Endodermal cell (in vitro differentiated cells): ENCODE measurements at regions not wholly inside any gene's neighbourhood (a gene's known extent, or its start where the extent isn't known, plus 50 kb on each side); places are given as distances from the start of the nearest gene placed in this dataset.

ENCODE experiments used
- DNase-seq: peaks from one replicate; pipeline ENCODE4 v3.0.0-alpha.2; 2017
- H3K27ac ChIP-seq: 2 replicates; pipeline ENCODE4 v1.5.1; 2013; ENCODE audit warnings: mild to moderate bottlenecking, low read depth, low read length, moderate library complexity
- H3K27me3 ChIP-seq: 2 replicates; pipeline ENCODE4 v1.6.1; 2013; ENCODE audit warnings: mild to moderate bottlenecking, low read length, moderate library complexity; ENCODE audit not compliant: insufficient read depth, control insufficient read depth, poor library complexity, severe bottlenecking
- H3K36me3 ChIP-seq: 2 replicates; pipeline ENCODE4 v1.7.0; 2013; ENCODE audit warnings: mild to moderate bottlenecking, low read length, moderate library complexity; ENCODE audit not compliant: control insufficient read depth, insufficient read depth
- H3K4me1 ChIP-seq: one replicate; pipeline ENCODE4 v1.7.0; 2013; ENCODE audit warnings: low read length; ENCODE audit not compliant: control insufficient read depth, insufficient read depth
- H3K4me3 ChIP-seq: 2 replicates; pipeline ENCODE4 v1.5.1; 2013; ENCODE audit warnings: mild to moderate bottlenecking, low read length, moderate library complexity
- H3K9ac ChIP-seq: 2 replicates; pipeline ENCODE4 v1.6.1; 2013; ENCODE audit warnings: mild to moderate bottlenecking, low read length, moderate library complexity; ENCODE audit not compliant: poor library complexity, severe bottlenecking; ENCODE audit errors: extremely low read depth
- H3K9me3 ChIP-seq: 2 replicates; pipeline ENCODE4 v1.6.1; 2013; ENCODE audit warnings: mild to moderate bottlenecking, low read length, moderate library complexity; ENCODE audit not compliant: control insufficient read depth
- H3K27ac Mint-ChIP-seq: 2 replicates; pipeline ENCODE4 v1.8.0; 2020; ENCODE audit warnings: mixed read lengths
- H3K27me3 Mint-ChIP-seq: 2 replicates; pipeline ENCODE4 v1.8.0; 2021; ENCODE audit warnings: mild to moderate bottlenecking, mixed read lengths; ENCODE audit not compliant: insufficient read depth
- H3K36me3 Mint-ChIP-seq: 2 replicates; pipeline ENCODE4 v1.8.0; 2020; ENCODE audit warnings: low read depth, mixed read lengths
- H3K4me1 Mint-ChIP-seq: 2 replicates; pipeline ENCODE4 v1.8.0; 2020; ENCODE audit warnings: mixed read lengths
- H3K4me3 Mint-ChIP-seq: 2 replicates; pipeline ENCODE4 v1.8.0; 2020; ENCODE audit warnings: mild to moderate bottlenecking, moderate library complexity, mixed read lengths
- H3K9me3 Mint-ChIP-seq: 2 replicates; pipeline ENCODE4 v1.8.0; 2020; ENCODE audit warnings: mild to moderate bottlenecking, mixed read lengths
- WGBS, 2 experiments: methylation state at CpG; one replicate each; pipeline versions ENCODE4 v1.1.5 to v1.1.7; 2013; ENCODE audit warnings: missing lambda C conversion rate in 2 of 2, mixed read lengths in 1 of 2; ENCODE audit not compliant: insufficient coverage in 1 of 2, insufficient read length in 1 of 2; 5-methylcytosine and 5-hydroxymethylcytosine counted together
- TF ChIP-seq, protein P1 (sequence below): fragments of 200-600 bp; sonication (generic); conservative IDR thresholded peaks from 2 replicates; pipeline ENCODE4 v1.5.0; 2021; ENCODE audit warnings: antibody characterized with exemption, mild to moderate bottlenecking

- no peaks in the 10 kb centered on the region for H3K27me3 Mint-ChIP-seq
These were observed 310.7 kb upstream of the DCN start for GRCh38 chr12:91493308-91493707.

GRCh38 chr12:91492648-91493047 is 310.0 kb upstream of the DCN start:
- Mint-ChIP-seq H3K4me1 (no peaks in the 10 kb centered on the region), H3K27ac (no peak overlapping the region), H3K27me3 (no peaks in the 10 kb centered on the region), H3K4me3 (no peak overlapping the region), H3K9me3 (peaks cover 1% of the 10 kb centered on the region), H3K36me3 (no peaks in the 10 kb centered on the region)
- no peak for DNase-seq
- H3K27me3 ChIP-seq: no peaks in the 10 kb centered on the region
- no peak overlapping the region for H3K27ac ChIP-seq
- no peaks in the 10 kb centered on the region for H3K9me3 ChIP-seq
- 60% methylated on average over 1 of the region's 1 CpG; no CpG with 5 or more reads in 1 of the 2 experiments for WGBS, 2 experiments
- H3K9ac ChIP-seq: no peak overlapping the region
- H3K4me1 ChIP-seq: no peaks in the 10 kb centered on the region
- H3K4me3 ChIP-seq: no peak overlapping the region
- H3K36me3 ChIP-seq: no peaks in the 10 kb centered on the region
- TF ChIP-seq, protein P1, sequence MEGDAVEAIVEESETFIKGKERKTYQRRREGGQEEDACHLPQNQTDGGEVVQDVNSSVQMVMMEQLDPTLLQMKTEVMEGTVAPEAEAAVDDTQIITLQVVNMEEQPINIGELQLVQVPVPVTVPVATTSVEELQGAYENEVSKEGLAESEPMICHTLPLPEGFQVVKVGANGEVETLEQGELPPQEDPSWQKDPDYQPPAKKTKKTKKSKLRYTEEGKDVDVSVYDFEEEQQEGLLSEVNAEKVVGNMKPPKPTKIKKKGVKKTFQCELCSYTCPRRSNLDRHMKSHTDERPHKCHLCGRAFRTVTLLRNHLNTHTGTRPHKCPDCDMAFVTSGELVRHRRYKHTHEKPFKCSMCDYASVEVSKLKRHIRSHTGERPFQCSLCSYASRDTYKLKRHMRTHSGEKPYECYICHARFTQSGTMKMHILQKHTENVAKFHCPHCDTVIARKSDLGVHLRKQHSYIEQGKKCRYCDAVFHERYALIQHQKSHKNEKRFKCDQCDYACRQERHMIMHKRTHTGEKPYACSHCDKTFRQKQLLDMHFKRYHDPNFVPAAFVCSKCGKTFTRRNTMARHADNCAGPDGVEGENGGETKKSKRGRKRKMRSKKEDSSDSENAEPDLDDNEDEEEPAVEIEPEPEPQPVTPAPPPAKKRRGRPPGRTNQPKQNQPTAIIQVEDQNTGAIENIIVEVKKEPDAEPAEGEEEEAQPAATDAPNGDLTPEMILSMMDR: no peak

More at GRCh38 chr12:91493308-91493707, 310.7 kb upstream of the DCN start:
- Histone ChIP-seq H3K9me3 (no peaks in the 10 kb centered on the region), H3K27ac (no peak overlapping the region), H3K4me3 (no peak overlapping the region), H3K36me3 (no peaks in the 10 kb centered on the region), H3K27me3 (no peaks in the 10 kb centered on the region), H3K4me1 (no peaks in the 10 kb centered on the region), H3K9ac (no peak overlapping the region)
- no peaks in the 10 kb centered on the region for H3K4me1 Mint-ChIP-seq
- H3K9me3 Mint-ChIP-seq: peaks cover 1% of the 10 kb centered on the region
- H3K36me3 Mint-ChIP-seq: no peaks in the 10 kb centered on the region
- DNase-seq: no peak
- TF ChIP-seq, protein P1: no peak
- no peak overlapping the region for H3K4me3 Mint-ChIP-seq
- no peak overlapping the region for H3K27ac Mint-ChIP-seq

DNA sequence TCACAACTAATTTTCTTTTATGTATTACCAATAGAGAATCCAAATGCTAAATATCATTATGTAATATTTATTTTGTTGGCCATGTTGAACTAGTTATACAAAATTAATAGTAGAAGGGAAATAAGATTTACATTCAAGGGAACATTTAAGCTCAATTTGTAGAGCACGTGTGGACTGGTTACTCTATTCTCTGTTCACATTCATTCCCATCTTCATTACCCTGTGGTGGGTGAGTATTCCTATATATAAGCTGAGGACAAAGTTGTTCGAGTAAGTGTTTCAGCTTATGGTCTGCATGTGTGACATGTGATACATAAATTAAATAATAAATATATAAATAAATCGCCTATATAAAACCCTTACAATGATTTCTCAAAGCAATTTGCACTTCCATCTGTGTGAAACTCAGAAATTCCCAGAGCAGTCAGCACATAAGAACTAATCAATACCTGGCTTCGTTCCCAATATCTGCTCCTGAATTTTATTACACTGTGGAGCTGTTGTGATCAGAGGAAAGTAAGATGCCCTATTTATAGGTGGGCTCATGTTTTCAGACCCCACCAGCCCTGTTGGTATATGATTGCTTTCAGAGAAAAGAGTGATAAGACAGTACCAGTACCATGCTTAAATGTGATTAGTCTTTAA is 308.2 kb upstream of the DCN start:
- H3K9me3 Mint-ChIP-seq: no peaks in the 10 kb centered on the region
- no peaks in the 10 kb centered on the region for H3K27me3 Mint-ChIP-seq
- H3K4me1 Mint-ChIP-seq: no peaks in the 10 kb centered on the region
- H3K36me3 ChIP-seq: no peaks in the 10 kb centered on the region
- H3K9ac ChIP-seq: no peak overlapping the region
- no peaks in the 10 kb centered on the region for H3K9me3 ChIP-seq
- H3K27me3 ChIP-seq: no peaks in the 10 kb centered on the region
- TF ChIP-seq, protein P1: no peak
- H3K36me3 Mint-ChIP-seq: no peaks in the 10 kb centered on the region
- H3K4me3 ChIP-seq: no peak overlapping the region
- whole genome bisulfite sequencing, 2 experiments: 95% methylated on average over 2 of the region's 4 CpGs; no CpG with 5 or more reads in 1 of the 2 experiments
- no peak overlapping the region for H3K27ac ChIP-seq
- H3K4me1 ChIP-seq: no peaks in the 10 kb centered on the region
- H3K4me3 Mint-ChIP-seq: no peak overlapping the region
- H3K27ac Mint-ChIP-seq: no peak overlapping the region
- no peak for DNase-seq
